Middle frontal gyrus (tissue), 1 donor: ENCODE measurements at regions not wholly inside any gene's neighbourhood (a gene's known extent, or its start where the extent isn't known, plus 50 kb on each side); places are given as distances from the start of the nearest gene placed in this dataset.
"Not testable (repeated sequence)": the region's sequence is repeated elsewhere in the genome, so short reads cannot be mapped to it uniquely, and the experiment has no call there.

Source experiments
- DNase-seq: peaks from one replicate; pipeline ENCODE4 v3.0.0-alpha.2; 2015; ENCODE audit warnings: low spot score; ENCODE audit errors: extremely low spot score

GRCh38 chr12:59517522-59517921, 78.3 kb upstream of the SLC16A7 start:
- no peak for DNase-seq

GRCh38 chr12:59500915-59501314, 94.9 kb upstream of the SLC16A7 start:
- DNase-seq = no peak

GRCh38 chr12:59500335-59500734, 95.5 kb upstream of the SLC16A7 start:
- DNase-seq = no peak

- DNase-seq = no peak
These were observed 96.1 kb upstream of the SLC16A7 start for GRCh38 chr12:59499774-59500173.

GRCh38 chr12:59494617-59495016, 101.2 kb upstream of the SLC16A7 start:
- no peak for DNase-seq

GRCh38 chr12:59491877-59492276, 104.0 kb upstream of the SLC16A7 start:
- no peak for DNase-seq

GRCh38 chr12:59486827-59487226, 109.0 kb upstream of the SLC16A7 start:
- no peak for DNase-seq

GRCh38 chr12:59484575-59484974, 111.3 kb upstream of the SLC16A7 start:
- no peak for DNase-seq

GRCh38 chr12:59474236-59474635, 121.6 kb upstream of the SLC16A7 start:
- not testable (repeated sequence) for DNase-seq

- no peak for DNase-seq
These were observed 123.6 kb upstream of the SLC16A7 start for GRCh38 chr12:59472273-59472672.

- no peak for DNase-seq
These were observed 135.7 kb upstream of the SLC16A7 start for GRCh38 chr12:59459966-59460660.

- no peak for DNase-seq
These were observed 142.4 kb upstream of the SLC16A7 start for GRCh38 chr12:59453475-59453874.

GRCh38 chr12:59452746-59453145, 143.1 kb upstream of the SLC16A7 start:
- DNase-seq = no peak

GRCh38 chr12:59452259-59452658, 143.6 kb upstream of the SLC16A7 start:
- DNase-seq = no peak

- no peak for DNase-seq
These were observed 149.7 kb upstream of the SLC16A7 start for GRCh38 chr12:59446116-59446515.

- DNase-seq = no peak
These were observed 150.9 kb upstream of the SLC16A7 start for GRCh38 chr12:59444932-59445331.

- no peak for DNase-seq
These were observed 163.8 kb upstream of the SLC16A7 start for GRCh38 chr12:59432057-59432456.

GRCh38 chr12:59431266-59431665, 164.6 kb upstream of the SLC16A7 start:
- DNase-seq = no peak

GRCh38 chr12:59429766-59430165, 166.1 kb upstream of the SLC16A7 start:
- no peak for DNase-seq

- DNase-seq = no peak
These were observed 170.0 kb upstream of the SLC16A7 start for GRCh38 chr12:59425798-59426197.

- DNase-seq = not testable (repeated sequence)
These were observed 171.2 kb upstream of the SLC16A7 start for GRCh38 chr12:59424666-59425065.

GRCh38 chr12:59414051-59414450, 181.8 kb upstream of the SLC16A7 start:
- DNase-seq = no peak

- no peak for DNase-seq
These were observed 187.4 kb upstream of the SLC16A7 start for GRCh38 chr12:59408431-59408830.

- no peak for DNase-seq
These were observed 188.0 kb upstream of the SLC16A7 start for GRCh38 chr12:59407799-59408198.
